ENCODE measurements at regions not wholly inside any gene's neighbourhood (a gene's known extent, or its start where the extent isn't known, plus 50 kb on each side); places are given as distances from the start of the nearest gene placed in this dataset.

DNA sequence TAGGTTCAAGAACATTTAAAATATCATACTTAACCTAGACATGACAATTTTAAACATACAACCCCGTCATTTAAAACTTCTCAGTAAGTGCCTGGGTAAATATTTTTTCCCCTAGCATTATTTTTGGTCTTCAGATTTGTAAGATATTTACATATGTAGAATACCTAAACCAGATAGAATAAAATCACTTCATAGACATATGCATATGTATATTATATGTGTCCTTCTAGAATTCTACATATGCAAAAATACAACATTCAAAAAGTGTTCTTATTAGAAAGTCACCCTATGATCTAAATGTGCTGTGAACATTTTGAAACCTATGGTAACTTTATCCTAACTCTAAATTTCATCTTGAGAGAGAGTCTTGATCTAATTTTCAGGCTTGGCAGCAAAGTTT, 1467.0 kb upstream of the B3GALT2 start:
- TF ChIP-seq EZH2 (IDR thresholded peaks at IDR 0.05; ENCODE audit: borderline replicate concordance, low read depth, low read length, severe bottlenecking) (no peak), MYC (IDR thresholded peaks at IDR 0.05; ENCODE audit: low read depth, low read length) (no peak)
- TF ChIP-seq, protein P1, sequence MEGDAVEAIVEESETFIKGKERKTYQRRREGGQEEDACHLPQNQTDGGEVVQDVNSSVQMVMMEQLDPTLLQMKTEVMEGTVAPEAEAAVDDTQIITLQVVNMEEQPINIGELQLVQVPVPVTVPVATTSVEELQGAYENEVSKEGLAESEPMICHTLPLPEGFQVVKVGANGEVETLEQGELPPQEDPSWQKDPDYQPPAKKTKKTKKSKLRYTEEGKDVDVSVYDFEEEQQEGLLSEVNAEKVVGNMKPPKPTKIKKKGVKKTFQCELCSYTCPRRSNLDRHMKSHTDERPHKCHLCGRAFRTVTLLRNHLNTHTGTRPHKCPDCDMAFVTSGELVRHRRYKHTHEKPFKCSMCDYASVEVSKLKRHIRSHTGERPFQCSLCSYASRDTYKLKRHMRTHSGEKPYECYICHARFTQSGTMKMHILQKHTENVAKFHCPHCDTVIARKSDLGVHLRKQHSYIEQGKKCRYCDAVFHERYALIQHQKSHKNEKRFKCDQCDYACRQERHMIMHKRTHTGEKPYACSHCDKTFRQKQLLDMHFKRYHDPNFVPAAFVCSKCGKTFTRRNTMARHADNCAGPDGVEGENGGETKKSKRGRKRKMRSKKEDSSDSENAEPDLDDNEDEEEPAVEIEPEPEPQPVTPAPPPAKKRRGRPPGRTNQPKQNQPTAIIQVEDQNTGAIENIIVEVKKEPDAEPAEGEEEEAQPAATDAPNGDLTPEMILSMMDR (IDR thresholded peaks at IDR 0.05; ENCODE audit: extremely low read depth in 1 of 2, insufficient read depth in 1 of 2, low read depth in 1 of 2, low read length in 2 of 2), result no peak
